GM18951 (cell line): ENCODE measurements at regions not wholly inside any gene's neighbourhood (a gene's known extent, or its start where the extent isn't known, plus 50 kb on each side); places are given as distances from the start of the nearest gene placed in this dataset.
A peak's percentile ranks its signal among the peaks of the same experiment; 100 is the strongest.
"Not testable (repeated sequence)": the region's sequence is repeated elsewhere in the genome, so short reads cannot be mapped to it uniquely, and the experiment has no call there.

Experiments
- POLR2A ChIP-seq: IDR thresholded peaks from 4 replicates; pipeline ENCODE4 v1.6.1; 2011; ENCODE audit warnings: mild to moderate bottlenecking; ENCODE audit not compliant: insufficient read length, insufficient read depth; ENCODE audit errors: extremely low read depth
- in situ Hi-C: fragments of 300-500 bp; cut with MboI; formaldehyde crosslinking; loops from one replicate; pipeline ENCODE4 v1.12.0; 2022; ENCODE audit warnings: low sequenced_read_pairs, mixed read lengths, inconsistent platforms; ENCODE audit not compliant: unreplicated experiment

GRCh38 chr1:147103416-147104155 lies 68.7 kb downstream of the PRKAB2 start:
- in situ Hi-C loops: not testable (repeated sequence)

GRCh38 chr1:147099192-147099591 lies 73.1 kb downstream of the PRKAB2 start:
- no peak for TF ChIP-seq POLR2A
- in situ Hi-C loops: no loop called here

GRCh38 chr1:147098338-147098973 lies 73.8 kb downstream of the PRKAB2 start:
- in situ Hi-C loops: not testable (repeated sequence)

GRCh38 chr1:147095691-147096090 lies 76.6 kb downstream of the PRKAB2 start:
- no peak for TF ChIP-seq POLR2A

GRCh38 chr1:147091801-147092200 lies 80.5 kb downstream of the PRKAB2 start:
- in situ Hi-C loops: no loop called here
- no peak for TF ChIP-seq POLR2A

More at GRCh38 chr1:147095691-147096090, 76.6 kb downstream of the PRKAB2 start:
- in situ Hi-C loops: no loop called here

GRCh38 chr1:147089457-147089856 lies 82.8 kb downstream of the PRKAB2 start:
- no peak for TF ChIP-seq POLR2A
- in situ Hi-C loops: no loop called here

- TF ChIP-seq POLR2A: no peak
- in situ Hi-C loops: no loop called here
Observed at GRCh38 chr1:147086129-147086528, 86.1 kb downstream of the PRKAB2 start.

GRCh38 chr1:147084273-147085096 lies 87.8 kb downstream of the PRKAB2 start:
- TF ChIP-seq POLR2A: peak; percentile 95
- in situ Hi-C loops: no loop called here

GRCh38 chr1:147083919-147084272 lies 88.4 kb downstream of the PRKAB2 start:
- in situ Hi-C loops: no loop called here
- no peak for TF ChIP-seq POLR2A

- in situ Hi-C loops: no loop called here
- no peak for TF ChIP-seq POLR2A
Observed at GRCh38 chr1:147080671-147081394, 91.4 kb downstream of the PRKAB2 start.

GRCh38 chr1:147080006-147080661 lies 92.1 kb downstream of the PRKAB2 start:
- in situ Hi-C loops: no loop called here
- TF ChIP-seq POLR2A: no peak

- in situ Hi-C loops: no loop called here
- TF ChIP-seq POLR2A: no peak
Observed at GRCh38 chr1:147079400-147080005, 92.8 kb downstream of the PRKAB2 start.
